Suppressor macrophage treated with lipopolysaccharide for 4 hours (primary cell): ENCODE measurements at regions not wholly inside any gene's neighbourhood (a gene's known extent, or its start where the extent isn't known, plus 50 kb on each side); places are given as distances from the start of the nearest gene placed in this dataset.

Experiments used
- DNase-seq: peaks from one replicate; pipeline ENCODE4 v3.0.0-alpha.2; 2020

- DNase-seq, result no peak
Observed at GRCh38 chr2:150156415-150156814, 331.1 kb downstream of the RND3 start.

- no peak for DNase-seq
Observed at GRCh38 chr2:150154308-150154797, 333.1 kb downstream of the RND3 start.

- no peak for DNase-seq
Observed at GRCh38 chr2:150153646-150154307, 333.7 kb downstream of the RND3 start.

GRCh38 chr2:150152230-150152629, 335.2 kb downstream of the RND3 start:
- no peak for DNase-seq

GRCh38 chr2:150150144-150150543, 337.3 kb downstream of the RND3 start:
- DNase-seq, result no peak

GRCh38 chr2:150147889-150148683, 339.4 kb downstream of the RND3 start:
- DNase-seq, result no peak

GRCh38 chr2:150146879-150147278, 340.6 kb downstream of the RND3 start:
- DNase-seq, result no peak

- no peak for DNase-seq
Observed at GRCh38 chr2:150145299-150145692, 342.2 kb downstream of the RND3 start.

- no peak for DNase-seq
Observed at GRCh38 chr2:150144546-150145298, 342.7 kb downstream of the RND3 start.

- no peak for DNase-seq
Observed at GRCh38 chr2:150143087-150143536, 344.4 kb downstream of the RND3 start.

GRCh38 chr2:150142561-150142960, 344.9 kb downstream of the RND3 start:
- no peak for DNase-seq

- DNase-seq, result no peak
Observed at GRCh38 chr2:150141226-150142001, 346.1 kb downstream of the RND3 start.

GRCh38 chr2:150140777-150141176, 346.7 kb downstream of the RND3 start:
- no peak for DNase-seq

GRCh38 chr2:150138587-150138986, 348.9 kb downstream of the RND3 start:
- DNase-seq, result no peak

- DNase-seq, result no peak
Observed at GRCh38 chr2:150137338-150138069, 350.0 kb downstream of the RND3 start.

GRCh38 chr2:150136893-150137292, 350.6 kb downstream of the RND3 start:
- DNase-seq, result no peak

GRCh38 chr2:150136401-150136800, 351.1 kb downstream of the RND3 start:
- DNase-seq, result no peak

GRCh38 chr2:150135223-150135883, 352.1 kb downstream of the RND3 start:
- DNase-seq, result no peak

GRCh38 chr2:150134223-150134857, 353.1 kb downstream of the RND3 start:
- DNase-seq, result no peak

- no peak for DNase-seq
Observed at GRCh38 chr2:150133623-150134022, 353.8 kb downstream of the RND3 start.
